Caco-2 (cell line): ENCODE measurements at regions not wholly inside any gene's neighbourhood (a gene's known extent, or its start where the extent isn't known, plus 50 kb on each side); places are given as distances from the start of the nearest gene placed in this dataset.

Source experiments
- BruUV-seq: library from RNA; stranded (reverse); fragments of 400-500 nt; replicated peaks from 2 replicates; lab custom pipeline; 2021; lab: Mats Ljungman, UMichigan
- CTCF ChIA-PET: fragments of 300-600 bp; sonication (Branson Sonifier 250); formaldehyde crosslinking; loops from one replicate; lab custom pipeline; 2022; ENCODE audit warnings: antibody characterized with exemption; lab: Charles Lee
- POLR2A ChIA-PET: fragments of 300-600 bp; sonication (Branson Sonifier 250); formaldehyde crosslinking; loops from one replicate; lab custom pipeline; 2022; ENCODE audit warnings: antibody characterized with exemption; lab: Charles Lee
- DNase-seq, 2 experiments: peaks; one replicate each; pipeline versions ENCODE4 v3.0.0 to v3.0.0-alpha.2; 2020 to 2022
- H3K27me3 ChIP-seq: replicated peaks from 2 replicates; pipeline ENCODE4 v1.6.0; 2011; ENCODE audit warnings: low read length; ENCODE audit not compliant: control insufficient read depth, insufficient read depth
- H3K36me3 ChIP-seq: 2 replicates; pipeline ENCODE4 v1.5.1; 2011; ENCODE audit warnings: low read length; ENCODE audit not compliant: control insufficient read depth, insufficient read depth
- H3K4me1 ChIP-seq: fragments of 250-450 bp; sonication (Bioruptor Pico); 2 replicates; pipeline ENCODE4 v1.5.1; 2020; ENCODE audit warnings: mild to moderate bottlenecking
- H3K4me3 ChIP-seq: 2 replicates; pipeline ENCODE4 v1.5.1; 2011; ENCODE audit warnings: low read depth, mild to moderate bottlenecking, control low read depth, low read length
- H3K9me3 ChIP-seq: fragments of 250-450 bp; sonication (Bioruptor Pico); 2 replicates; pipeline ENCODE4 v1.5.1; 2020; ENCODE audit warnings: mild to moderate bottlenecking, moderate library complexity
- H3K27ac Mint-ChIP-seq: one replicate; pipeline ENCODE4 v1.8.0; 2022; ENCODE audit warnings: mixed read lengths; ENCODE audit not compliant: unreplicated experiment
- H3K27me3 Mint-ChIP-seq: one replicate; pipeline ENCODE4 v1.8.0; 2022; ENCODE audit warnings: mixed read lengths; ENCODE audit not compliant: insufficient read depth, unreplicated experiment
- H3K36me3 Mint-ChIP-seq: one replicate; pipeline ENCODE4 v1.8.0; 2022; ENCODE audit warnings: mild to moderate bottlenecking, mixed read lengths; ENCODE audit not compliant: insufficient read depth, unreplicated experiment
- H3K4me1 Mint-ChIP-seq: one replicate; pipeline ENCODE4 v1.8.0; 2022; ENCODE audit warnings: low read depth, mixed read lengths; ENCODE audit not compliant: unreplicated experiment
- H3K4me3 Mint-ChIP-seq: one replicate; pipeline ENCODE4 v1.8.0; 2022; ENCODE audit warnings: mild to moderate bottlenecking, moderate library complexity, mixed read lengths; ENCODE audit not compliant: unreplicated experiment
- H3K9me3 Mint-ChIP-seq: one replicate; pipeline ENCODE4 v1.8.0; 2022; ENCODE audit warnings: mixed read lengths; ENCODE audit not compliant: unreplicated experiment
- intact Hi-C: fragments of 100-400 bp; cut with micrococcal nuclease; formaldehyde crosslinking; loops from one replicate; pipeline ENCODE4 v1.10.0; 2022; ENCODE audit not compliant: unreplicated experiment
- TF ChIP-seq, protein P1 (sequence below), 2 experiments: fragments of 200-600 bp in 1 of 2; IDR thresholded peaks; 1 replicate in 1 of 2; 2 replicates in 1 of 2; pipeline versions ENCODE4 v1.5.1 to v1.8.0; 2011 to 2022; ENCODE audit warnings: antibody characterized with exemption in 1 of 2, control low read depth in 1 of 2, inconsistent platforms in 1 of 2, low read depth in 1 of 2, low read length in 1 of 2, mild to moderate bottlenecking in 1 of 2, moderate library complexity in 1 of 2; ENCODE audit not compliant: insufficient read depth in 1 of 2, severe bottlenecking in 1 of 2, unreplicated experiment in 1 of 2

DNA sequence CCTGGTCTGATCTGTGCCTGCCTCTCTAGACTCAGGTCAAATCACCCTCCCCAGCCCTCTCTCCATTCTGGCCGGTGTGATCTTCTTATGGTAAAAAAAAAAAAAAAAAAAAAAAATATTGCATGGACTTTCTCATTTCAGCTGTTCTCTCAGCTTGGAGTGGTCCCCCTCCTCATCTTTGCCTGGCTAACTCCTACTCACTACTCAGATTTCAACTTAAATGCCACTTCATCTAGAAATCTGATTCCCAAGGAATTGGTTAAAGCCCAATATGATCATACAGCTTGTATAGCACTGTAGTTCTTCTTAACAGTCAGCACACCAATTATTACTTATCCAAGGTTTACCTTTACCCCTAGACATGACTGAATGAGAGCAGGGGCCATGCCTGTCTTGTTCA is 105.9 kb upstream of the CARMIL1 start:
- Histone ChIP-seq H3K9me3 (no peaks in the 10 kb centered on the region), H3K4me1 (peaks cover 30% of the 10 kb centered on the region), H3K36me3 (no peaks in the 10 kb centered on the region), H3K4me3 (no peak overlapping the region), H3K27me3 (no peaks in the 10 kb centered on the region)
- POLR2A ChIA-PET, result interaction anchor here (0.6 kb wide), 1 partner anchor 171 kb away, joined by 3 read pairs; no protein-coding TSS in a partner anchor
- no peak for DNase-seq
- H3K36me3 Mint-ChIP-seq, result peaks cover 8% of the 10 kb centered on the region
- H3K27ac Mint-ChIP-seq, result peak overlapping the region; percentile 60
- H3K27me3 Mint-ChIP-seq, result no peaks in the 10 kb centered on the region
- no peak overlapping the region for H3K4me3 Mint-ChIP-seq
- H3K9me3 Mint-ChIP-seq, result peaks cover 11% of the 10 kb centered on the region
- BruUV-seq, result no TSS peak
- CTCF ChIA-PET, result no interaction called here
- TF ChIP-seq, protein P1, sequence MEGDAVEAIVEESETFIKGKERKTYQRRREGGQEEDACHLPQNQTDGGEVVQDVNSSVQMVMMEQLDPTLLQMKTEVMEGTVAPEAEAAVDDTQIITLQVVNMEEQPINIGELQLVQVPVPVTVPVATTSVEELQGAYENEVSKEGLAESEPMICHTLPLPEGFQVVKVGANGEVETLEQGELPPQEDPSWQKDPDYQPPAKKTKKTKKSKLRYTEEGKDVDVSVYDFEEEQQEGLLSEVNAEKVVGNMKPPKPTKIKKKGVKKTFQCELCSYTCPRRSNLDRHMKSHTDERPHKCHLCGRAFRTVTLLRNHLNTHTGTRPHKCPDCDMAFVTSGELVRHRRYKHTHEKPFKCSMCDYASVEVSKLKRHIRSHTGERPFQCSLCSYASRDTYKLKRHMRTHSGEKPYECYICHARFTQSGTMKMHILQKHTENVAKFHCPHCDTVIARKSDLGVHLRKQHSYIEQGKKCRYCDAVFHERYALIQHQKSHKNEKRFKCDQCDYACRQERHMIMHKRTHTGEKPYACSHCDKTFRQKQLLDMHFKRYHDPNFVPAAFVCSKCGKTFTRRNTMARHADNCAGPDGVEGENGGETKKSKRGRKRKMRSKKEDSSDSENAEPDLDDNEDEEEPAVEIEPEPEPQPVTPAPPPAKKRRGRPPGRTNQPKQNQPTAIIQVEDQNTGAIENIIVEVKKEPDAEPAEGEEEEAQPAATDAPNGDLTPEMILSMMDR (IDR thresholded peaks at IDR 0.05; ENCODE audit: insufficient read depth in 1 of 2, low read depth in 1 of 2, low read length in 1 of 2, severe bottlenecking in 1 of 2, unreplicated experiment in 1 of 2), result no peak
- peaks cover 35% of the 10 kb centered on the region for H3K4me1 Mint-ChIP-seq
- intact Hi-C loops, result no loop called here

GRCh38 chr6:25173951-25174474 is 105.2 kb upstream of the CARMIL1 start:
- peaks cover 8% of the 10 kb centered on the region for H3K36me3 Mint-ChIP-seq
- Histone ChIP-seq H3K4me3 (no peak overlapping the region), H3K4me1 (peaks cover 30% of the 10 kb centered on the region), H3K36me3 (no peaks in the 10 kb centered on the region), H3K27me3 (no peaks in the 10 kb centered on the region), H3K9me3 (no peaks in the 10 kb centered on the region)
- no peak for DNase-seq
- H3K9me3 Mint-ChIP-seq, result peaks cover 11% of the 10 kb centered on the region
- H3K27me3 Mint-ChIP-seq, result no peaks in the 10 kb centered on the region
- H3K27ac Mint-ChIP-seq, result no peak overlapping the region
- intact Hi-C loops, result loop anchor here (2.0 kb wide), 1 partner anchor 103 kb away; no protein-coding TSS in a partner anchor
- peaks cover 35% of the 10 kb centered on the region for H3K4me1 Mint-ChIP-seq
- POLR2A ChIA-PET, result interaction anchor here (0.6 kb wide), 1 partner anchor 171 kb away, joined by 3 read pairs; no protein-coding TSS in a partner anchor
- no TSS peak for BruUV-seq
- H3K4me3 Mint-ChIP-seq, result no peak overlapping the region
- TF ChIP-seq, protein P1 (IDR thresholded peaks at IDR 0.05; ENCODE audit: insufficient read depth in 1 of 2, low read depth in 1 of 2, low read length in 1 of 2, severe bottlenecking in 1 of 2, unreplicated experiment in 1 of 2), result no peak
- CTCF ChIA-PET, result no interaction called here

GRCh38 chr6:25174678-25175077 is 104.5 kb upstream of the CARMIL1 start:
- Histone ChIP-seq H3K27me3 (no peaks in the 10 kb centered on the region), H3K4me1 (peaks cover 30% of the 10 kb centered on the region), H3K4me3 (no peak overlapping the region), H3K36me3 (no peaks in the 10 kb centered on the region), H3K9me3 (no peaks in the 10 kb centered on the region)
- POLR2A ChIA-PET, result no interaction called here
- DNase-seq, result no peak
- Mint-ChIP-seq H3K4me3 (no peak overlapping the region), H3K27ac (no peak overlapping the region), H3K27me3 (no peaks in the 10 kb centered on the region), H3K36me3 (peaks cover 8% of the 10 kb centered on the region), H3K9me3 (peaks cover 11% of the 10 kb centered on the region), H3K4me1 (peaks cover 35% of the 10 kb centered on the region)
- TF ChIP-seq, protein P1 (IDR thresholded peaks at IDR 0.05; ENCODE audit: insufficient read depth in 1 of 2, low read depth in 1 of 2, low read length in 1 of 2, severe bottlenecking in 1 of 2, unreplicated experiment in 1 of 2), result no peak
- no TSS peak for BruUV-seq
- CTCF ChIA-PET, result no interaction called here
- intact Hi-C loops, result loop anchor here (2.0 kb wide), 1 partner anchor 104 kb away; no protein-coding TSS in a partner anchor
